Stimulated activated CD4-positive, alpha-beta T cell treated with anti-CD3 and anti-CD28 coated beads, Interleukin-12 subunit alpha, Interleukin-12 subunit beta, amount 100 ng/mL, for 4 hours (primary cell): ENCODE measurements at regions not wholly inside any gene's neighbourhood (a gene's known extent, or its start where the extent isn't known, plus 50 kb on each side); places are given as distances from the start of the nearest gene placed in this dataset.

Experiments used
- DNase-seq: peaks from one replicate; pipeline ENCODE4 v3.0.0-alpha.2; 2020

GRCh38 chr16:6570530-6570929 lies 762.1 kb upstream of the RBFOX1 start:
- no peak for DNase-seq

- no peak for DNase-seq
These were observed 769.7 kb upstream of the RBFOX1 start for GRCh38 chr16:6562986-6563385.

- no peak for DNase-seq
These were observed 772.1 kb upstream of the RBFOX1 start for GRCh38 chr16:6560306-6561100.

- no peak for DNase-seq
These were observed 774.0 kb upstream of the RBFOX1 start for GRCh38 chr16:6558661-6559060.

GRCh38 chr16:6558126-6558525 lies 774.5 kb upstream of the RBFOX1 start:
- DNase-seq: no peak

- DNase-seq: no peak
These were observed 775.2 kb upstream of the RBFOX1 start for GRCh38 chr16:6557353-6558023.

- no peak for DNase-seq
These were observed 783.2 kb upstream of the RBFOX1 start for GRCh38 chr16:6549415-6549814.

- no peak for DNase-seq
These were observed 784.1 kb upstream of the RBFOX1 start for GRCh38 chr16:6548507-6548906.

- no peak for DNase-seq
These were observed 785.5 kb upstream of the RBFOX1 start for GRCh38 chr16:6547131-6547530.

GRCh38 chr16:6545329-6545728 lies 787.3 kb upstream of the RBFOX1 start:
- no peak for DNase-seq

GRCh38 chr16:6541267-6541666 lies 791.4 kb upstream of the RBFOX1 start:
- no peak for DNase-seq

GRCh38 chr16:6536411-6536810 lies 796.2 kb upstream of the RBFOX1 start:
- DNase-seq: no peak

GRCh38 chr16:6531067-6531466 lies 801.6 kb upstream of the RBFOX1 start:
- DNase-seq: no peak

- DNase-seq: no peak
These were observed 804.4 kb upstream of the RBFOX1 start for GRCh38 chr16:6528217-6528616.

GRCh38 chr16:6527646-6528045 lies 805.0 kb upstream of the RBFOX1 start:
- no peak for DNase-seq

GRCh38 chr16:6524501-6524900 lies 808.1 kb upstream of the RBFOX1 start:
- DNase-seq: no peak

GRCh38 chr16:6517020-6517720 lies 815.5 kb upstream of the RBFOX1 start:
- DNase-seq: no peak

- DNase-seq: no peak
These were observed 820.1 kb upstream of the RBFOX1 start for GRCh38 chr16:6512512-6512911.

- no peak for DNase-seq
These were observed 822.4 kb upstream of the RBFOX1 start for GRCh38 chr16:6510261-6510660.

GRCh38 chr16:6499413-6499812 lies 833.2 kb upstream of the RBFOX1 start:
- DNase-seq: no peak

GRCh38 chr16:6498858-6499257 lies 833.8 kb upstream of the RBFOX1 start:
- no peak for DNase-seq

- DNase-seq: no peak
These were observed 835.6 kb upstream of the RBFOX1 start for GRCh38 chr16:6496996-6497395.

- no peak for DNase-seq
These were observed 837.0 kb upstream of the RBFOX1 start for GRCh38 chr16:6495486-6496210.
